OCI-LY1 (cell line): ENCODE measurements at regions not wholly inside any gene's neighbourhood (a gene's known extent, or its start where the extent isn't known, plus 50 kb on each side); places are given as distances from the start of the nearest gene placed in this dataset.

Source experiments
- H2AFZ ChIP-seq: fragments of 200-600 bp; sonication (generic), shearing (Covaris generic); 2 replicates; pipeline ENCODE4 v1.6.0; 2014; ENCODE audit warnings: antibody characterized with exemption, mild to moderate bottlenecking, low read length
- H3F3A ChIP-seq: fragments of 200-600 bp; sonication (generic), shearing (Covaris generic); 2 replicates; pipeline ENCODE4 v1.6.0; 2014; ENCODE audit warnings: mild to moderate bottlenecking, antibody characterized with exemption, low read length, moderate library complexity; ENCODE audit not compliant: insufficient read depth
- H3K27ac ChIP-seq: fragments of 200-600 bp; sonication (generic); 2 replicates; pipeline ENCODE4 v1.5.1; 2014; ENCODE audit warnings: low read length, mixed run types, mild to moderate bottlenecking, low read depth; ENCODE audit not compliant: poor library complexity, severe bottlenecking
- H3K27me3 ChIP-seq: fragments of 200-600 bp; sonication (generic); 2 replicates; pipeline ENCODE4 v1.6.0; 2014; ENCODE audit warnings: antibody characterized with exemption, mild to moderate bottlenecking, low read length, moderate library complexity; ENCODE audit not compliant: insufficient read depth
- H3K36me3 ChIP-seq: fragments of 200-600 bp; sonication (generic); 2 replicates; pipeline ENCODE4 v1.6.1; 2014; ENCODE audit warnings: mild to moderate bottlenecking, antibody characterized with exemption, low read length, moderate library complexity, mixed read lengths; ENCODE audit not compliant: insufficient read depth
- H3K4me1 ChIP-seq: fragments of 200-600 bp; sonication (generic); 2 replicates; pipeline ENCODE4 v1.5.1; 2014; ENCODE audit warnings: mild to moderate bottlenecking, low read length, moderate library complexity; ENCODE audit not compliant: insufficient read depth, severe bottlenecking
- H3K4me2 ChIP-seq: fragments of 200-600 bp; sonication (generic), shearing (Covaris generic); 2 replicates; pipeline ENCODE4 v1.6.1; 2014; ENCODE audit warnings: low read length
- H3K4me3 ChIP-seq: fragments of 200-600 bp; sonication (generic); 2 replicates; pipeline ENCODE4 v1.5.1; 2014; ENCODE audit warnings: low read length, low read depth, mild to moderate bottlenecking, mixed read lengths; ENCODE audit not compliant: poor library complexity, severe bottlenecking
- H3K79me2 ChIP-seq: fragments of 200-600 bp; shearing (Covaris generic); 2 replicates; pipeline ENCODE4 v1.6.1; 2016; ENCODE audit warnings: mixed run types, low read length, mixed read lengths; ENCODE audit not compliant: insufficient read depth
- H3K9ac ChIP-seq: fragments of 200-600 bp; sonication (generic), shearing (Covaris generic); 2 replicates; pipeline ENCODE4 v1.6.1; 2014; ENCODE audit warnings: mild to moderate bottlenecking, low read length, mixed read lengths
- H3K9me2 ChIP-seq: fragments of 200-600 bp; sonication (generic), shearing (Covaris generic); 2 replicates; pipeline ENCODE4 v1.6.1; 2014; ENCODE audit warnings: low read depth, mild to moderate bottlenecking, low read length, mixed read lengths
- H3K9me3 ChIP-seq: fragments of 200-600 bp; shearing (Covaris generic); 2 replicates; pipeline ENCODE4 v1.6.1; 2014; ENCODE audit warnings: low read length, mixed read lengths
- H4K20me1 ChIP-seq: fragments of 200-600 bp; sonication (generic), shearing (Covaris generic); 2 replicates; pipeline ENCODE4 v1.6.0; 2016; ENCODE audit warnings: mild to moderate bottlenecking, low read length; ENCODE audit not compliant: insufficient read depth
- CTCF ChIP-seq: fragments of 200-600 bp; sonication (generic), shearing (Covaris generic); IDR thresholded peaks from 2 replicates; pipeline ENCODE4 v1.5.1; 2017; ENCODE audit warnings: mild to moderate bottlenecking, antibody characterized with exemption, low read length, moderate library complexity, mixed read lengths
- EZH2 ChIP-seq: fragments of 200-600 bp; sonication (generic), shearing (Covaris generic); IDR thresholded peaks from 2 replicates; pipeline ENCODE4 v1.8.0; 2017; ENCODE audit warnings: borderline replicate concordance, mixed run types, mild to moderate bottlenecking, antibody characterized with exemption, low read length, moderate library complexity, mixed read lengths

GRCh38 chr20:60486315-60486714 is 528.1 kb downstream of the CDH26 start:
- Histone ChIP-seq H3K27ac (no peak overlapping the region), H3K27me3 (no peaks in the 10 kb centered on the region), H2AFZ (no peak overlapping the region), H3K9me3 (no peaks in the 10 kb centered on the region), H3K36me3 (no peaks in the 10 kb centered on the region), H3K4me3 (no peak overlapping the region), H3K4me1 (no peaks in the 10 kb centered on the region), H3K79me2 (no peaks in the 10 kb centered on the region), H3F3A (no peaks in the 10 kb centered on the region), H4K20me1 (no peaks in the 10 kb centered on the region), H3K9ac (no peak overlapping the region), H3K4me2 (no peak overlapping the region), H3K9me2 (no peaks in the 10 kb centered on the region)
- TF ChIP-seq EZH2 = no peak
- TF ChIP-seq CTCF = no peak

- Histone ChIP-seq H3K27ac (no peak overlapping the region), H3K9me3 (no peaks in the 10 kb centered on the region), H3K79me2 (no peaks in the 10 kb centered on the region), H3K9ac (no peak overlapping the region), H3K36me3 (no peaks in the 10 kb centered on the region), H2AFZ (no peak overlapping the region), H3K27me3 (no peaks in the 10 kb centered on the region), H4K20me1 (no peaks in the 10 kb centered on the region), H3K4me2 (no peak overlapping the region), H3K4me3 (no peak overlapping the region), H3K9me2 (no peaks in the 10 kb centered on the region), H3K4me1 (no peaks in the 10 kb centered on the region), H3F3A (no peaks in the 10 kb centered on the region)
- TF ChIP-seq EZH2 (no peak), CTCF (no peak)
Observed at GRCh38 chr20:60486937-60487336, 528.7 kb downstream of the CDH26 start.

- no peak overlapping the region for H3K27ac ChIP-seq
- no peaks in the 10 kb centered on the region for H3K9me2 ChIP-seq
- no peak overlapping the region for H2AFZ ChIP-seq
- H3K9me3 ChIP-seq = no peaks in the 10 kb centered on the region
- H3K9ac ChIP-seq = no peak overlapping the region
- no peak for TF ChIP-seq CTCF
- TF ChIP-seq EZH2 = no peak
- H3K79me2 ChIP-seq = no peaks in the 10 kb centered on the region
- H3F3A ChIP-seq = no peaks in the 10 kb centered on the region
- H3K36me3 ChIP-seq = no peaks in the 10 kb centered on the region
- no peaks in the 10 kb centered on the region for H3K27me3 ChIP-seq
- H3K4me1 ChIP-seq = no peaks in the 10 kb centered on the region
- H4K20me1 ChIP-seq = no peaks in the 10 kb centered on the region
- no peak overlapping the region for H3K4me2 ChIP-seq
- no peak overlapping the region for H3K4me3 ChIP-seq
Observed at GRCh38 chr20:60490217-60491050, 532.2 kb downstream of the CDH26 start.
